ENCODE measurements at regions not wholly inside any gene's neighbourhood (a gene's known extent, or its start where the extent isn't known, plus 50 kb on each side); places are given as distances from the start of the nearest gene placed in this dataset.

GRCh38 chr3:3276630-3277029 is 97.1 kb upstream of the CRBN start:
- Histone ChIP-seq H2AFZ (ENCODE audit: low read length) (no peak overlapping the region), H3K4me3 (ENCODE audit: extremely low read depth in 1 of 4, insufficient read depth in 2 of 4, low read depth in 3 of 4, low read length in 4 of 4) (no peak overlapping the region), H3K4me1 (replicated peaks in 1 of 4; ENCODE audit: control insufficient read depth in 3 of 4, insufficient read depth in 4 of 4, low read length in 3 of 4) (peaks cover 0 to 3% (median 0%) of the 10 kb centered on the region in 4 experiments; a peak in 2 of 7 replicates), H3K27ac (ENCODE audit: low read depth, low read length) (no peak overlapping the region), H3K4me2 (ENCODE audit: insufficient read depth in 1 of 2, low read depth in 2 of 2, low read length in 2 of 2) (no peak overlapping the region), H4K20me1 (replicated peaks in 1 of 2; ENCODE audit: control insufficient read depth in 1 of 2, insufficient read depth in 2 of 2, low read length in 2 of 2) (no peaks in the 10 kb centered on the region), H2BK20ac (ENCODE audit: low read length) (no peak overlapping the region), H3K27me3 (replicated peaks in 1 of 4; ENCODE audit: control insufficient read depth in 3 of 4, extremely low read depth in 1 of 4, insufficient read depth in 3 of 4, low read length in 3 of 4) (no peaks in the 10 kb centered on the region), H2BK120ac (replicated peaks; ENCODE audit: low read depth, low read length) (no peak overlapping the region), H3K4ac (replicated peaks; ENCODE audit: insufficient read length, low read depth, low read length) (no peak overlapping the region), H2BK5ac (ENCODE audit: low read depth, low read length) (no peak overlapping the region), H4K8ac (ENCODE audit: extremely low read depth, insufficient read depth, low read length) (no peak overlapping the region), H3K56ac (replicated peaks; ENCODE audit: insufficient read length, low read depth, low read length) (no peak overlapping the region), H3K36me3 (ENCODE audit: control insufficient read depth in 2 of 4, insufficient read depth in 4 of 4, low read length in 3 of 4) (no peaks in the 10 kb centered on the region), H3K23me2 (ENCODE audit: low read depth, low read length) (no peaks in the 10 kb centered on the region), H3K14ac (ENCODE audit: insufficient read length) (no peak overlapping the region), H3K79me2 (ENCODE audit: control insufficient read depth in 1 of 2, insufficient read depth in 2 of 2, low read length in 2 of 2) (no peaks in the 10 kb centered on the region), H4K91ac (replicated peaks; ENCODE audit: insufficient read length, low read length) (no peak overlapping the region), H2BK12ac (ENCODE audit: low read depth, low read length) (no peak overlapping the region), H3K18ac (ENCODE audit: extremely low read depth, low read length) (no peak overlapping the region), H3K9ac (replicated peaks in 1 of 4; ENCODE audit: extremely low read depth in 1 of 4, low read depth in 3 of 4, low read length in 3 of 4) (no peak overlapping the region), H3K9me3 (ENCODE audit: insufficient read depth in 2 of 2, low read depth in 1 of 2, low read length in 1 of 2) (no peaks in the 10 kb centered on the region), H4K5ac (ENCODE audit: insufficient read length, low read depth, low read length) (no peak overlapping the region), H2BK15ac (ENCODE audit: low read length) (no peak overlapping the region), H3K79me1 (ENCODE audit: low read depth, low read length) (no peaks in the 10 kb centered on the region), H2AK5ac (ENCODE audit: low read depth, low read length) (no peak overlapping the region), H3K23ac (ENCODE audit: insufficient read length) (no peak overlapping the region)
- TF ChIP-seq E2F6 (IDR thresholded peaks at IDR 0.05) (peak; percentile 64), SP1 (IDR thresholded peaks at IDR 0.05; ENCODE audit: low read depth, low read length) (no peak)
- WGBS, 2 experiments (ENCODE audit: extremely low coverage in 1 of 2, insufficient coverage in 1 of 2, insufficient read length in 1 of 2, insufficient replicate concordance in 2 of 2, low coverage in 1 of 2, low lambda C conversion rate in 2 of 2, missing lambda C conversion rate in 1 of 2): 96% methylated on average over 2 of the region's 2 CpGs; no CpG with 5 or more reads in 1 of the 2 experiments
- ChIA-PET CTCF (ENCODE audit: partially characterized antibody) (no interaction called here), POLR2A (ENCODE audit: partially characterized antibody) (no interaction called here)
- no peak for FAIRE-seq
- no peak for DNase-seq (ENCODE audit: low read depth in 1 of 2, low spot score in 2 of 2)

Data from H1 (cell line).